Thyroid gland (tissue), 4 donors: ENCODE measurements at regions not wholly inside any gene's neighbourhood (a gene's known extent, or its start where the extent isn't known, plus 50 kb on each side); places are given as distances from the start of the nearest gene placed in this dataset.
"Not testable (repeated sequence)": the region's sequence is repeated elsewhere in the genome, so short reads cannot be mapped to it uniquely, and the experiment has no call there.

Experiments
- POLR2A ChIP-seq, 2 donors: fragments of 450-650 bp; IDR thresholded peaks; one replicate each; pipeline ENCODE4 v1.6.1; 2017; ENCODE audit warnings: antibody characterized with exemption in 2 of 2, mild to moderate bottlenecking in 2 of 2, moderate library complexity in 1 of 2
- TF ChIP-seq, protein P1 (sequence below), 6 experiments: fragments of 200-600 bp in 3 of 6; fragments of 450-650 bp in 3 of 6; sonication (generic) in 3 of 6; IDR thresholded peaks; one replicate each; pipeline ENCODE4 v1.5.1; 2016 to 2019; ENCODE audit warnings: antibody characterized with exemption in 6 of 6, mild to moderate bottlenecking in 2 of 6, inconsistent platforms in 1 of 6, moderate library complexity in 1 of 6

DNA sequence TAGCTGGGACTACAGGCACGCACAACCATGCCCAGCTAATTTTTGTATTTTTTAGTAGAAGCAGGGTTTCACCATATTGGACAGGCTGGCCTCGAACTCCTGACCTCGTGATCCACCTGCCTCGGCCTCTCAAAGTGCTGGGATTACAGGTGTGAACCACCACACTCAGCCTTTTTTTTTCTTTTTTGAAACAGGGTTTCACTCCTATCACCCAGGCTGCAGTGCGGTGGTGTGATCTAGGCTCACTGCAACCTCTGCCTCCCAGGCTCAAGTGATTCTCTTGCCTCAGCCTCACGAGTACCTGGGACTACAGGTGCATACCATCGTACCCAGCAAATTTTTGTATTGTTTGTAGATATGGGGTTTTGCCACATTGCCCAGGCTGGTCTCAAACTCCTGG lies 280.9 kb downstream of the GOLGA6L6 start:
- not testable (repeated sequence) for TF ChIP-seq POLR2A (IDR thresholded peaks at IDR 0.05)
- TF ChIP-seq, protein P1, sequence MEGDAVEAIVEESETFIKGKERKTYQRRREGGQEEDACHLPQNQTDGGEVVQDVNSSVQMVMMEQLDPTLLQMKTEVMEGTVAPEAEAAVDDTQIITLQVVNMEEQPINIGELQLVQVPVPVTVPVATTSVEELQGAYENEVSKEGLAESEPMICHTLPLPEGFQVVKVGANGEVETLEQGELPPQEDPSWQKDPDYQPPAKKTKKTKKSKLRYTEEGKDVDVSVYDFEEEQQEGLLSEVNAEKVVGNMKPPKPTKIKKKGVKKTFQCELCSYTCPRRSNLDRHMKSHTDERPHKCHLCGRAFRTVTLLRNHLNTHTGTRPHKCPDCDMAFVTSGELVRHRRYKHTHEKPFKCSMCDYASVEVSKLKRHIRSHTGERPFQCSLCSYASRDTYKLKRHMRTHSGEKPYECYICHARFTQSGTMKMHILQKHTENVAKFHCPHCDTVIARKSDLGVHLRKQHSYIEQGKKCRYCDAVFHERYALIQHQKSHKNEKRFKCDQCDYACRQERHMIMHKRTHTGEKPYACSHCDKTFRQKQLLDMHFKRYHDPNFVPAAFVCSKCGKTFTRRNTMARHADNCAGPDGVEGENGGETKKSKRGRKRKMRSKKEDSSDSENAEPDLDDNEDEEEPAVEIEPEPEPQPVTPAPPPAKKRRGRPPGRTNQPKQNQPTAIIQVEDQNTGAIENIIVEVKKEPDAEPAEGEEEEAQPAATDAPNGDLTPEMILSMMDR (IDR thresholded peaks at IDR 0.05): not testable (repeated sequence)
